H1 (cell line): ENCODE measurements at regions not wholly inside any gene's neighbourhood (a gene's known extent, or its start where the extent isn't known, plus 50 kb on each side); places are given as distances from the start of the nearest gene placed in this dataset.

ENCODE experiments used
- CTCF ChIA-PET: fragments of 300-600 bp; sonication (Branson Sonifier 250); formaldehyde crosslinking; loops from one replicate; lab custom pipeline; 2021; ENCODE audit not compliant: partially characterized antibody; lab: Charles Lee
- POLR2A ChIA-PET: fragments of 300-600 bp; sonication (Branson Sonifier 250); formaldehyde crosslinking; loops from one replicate; lab custom pipeline; 2021; ENCODE audit warnings: inconsistent platforms; ENCODE audit not compliant: partially characterized antibody; lab: Charles Lee
- DNase-seq, 2 experiments: peaks; one replicate each; pipeline versions ENCODE4 v3.0.0 to v3.0.0-alpha.2; 2010 to 2022; ENCODE audit warnings: low spot score in 2 of 2, low read depth in 1 of 2, mixed read lengths in 1 of 2
- FAIRE-seq: peaks from 2 replicates; lab custom pipeline; 2011; peaks lifted over from hg19 to GRCh38; lab: Jason Lieb, UNC
- H2AFZ ChIP-seq: 2 replicates; pipeline ENCODE4 v1.8.1; 2012; ENCODE audit warnings: low read length, inconsistent platforms
- H2AK5ac ChIP-seq: 2 replicates; pipeline ENCODE4 v1.6.1; 2013; ENCODE audit warnings: low read depth, low read length
- H2BK120ac ChIP-seq: replicated peaks from 2 replicates; pipeline ENCODE3; 2013; ENCODE audit warnings: low read depth, low read length, inconsistent platforms
- H2BK12ac ChIP-seq: 2 replicates; pipeline ENCODE4 v1.6.1; 2013; ENCODE audit warnings: low read depth, low read length
- H2BK15ac ChIP-seq: 2 replicates; pipeline ENCODE4 v1.6.1; 2013; ENCODE audit warnings: low read length
- H2BK20ac ChIP-seq: 2 replicates; pipeline ENCODE4 v1.6.1; 2013; ENCODE audit warnings: low read length
- H2BK5ac ChIP-seq: 2 replicates; pipeline ENCODE4 v1.6.1; 2013; ENCODE audit warnings: low read depth, low read length
- H3K14ac ChIP-seq: 2 replicates; pipeline ENCODE4 v1.6.1; 2013; ENCODE audit warnings: inconsistent platforms; ENCODE audit not compliant: insufficient read length
- H3K18ac ChIP-seq: 2 replicates; pipeline ENCODE4 v1.6.1; 2013; ENCODE audit warnings: low read length; ENCODE audit errors: extremely low read depth
- H3K23ac ChIP-seq: 2 replicates; pipeline ENCODE4 v1.6.1; 2013; ENCODE audit warnings: inconsistent platforms; ENCODE audit not compliant: insufficient read length
- H3K23me2 ChIP-seq: 2 replicates; pipeline ENCODE4 v1.6.1; 2013; ENCODE audit warnings: low read depth, low read length
- H3K27ac ChIP-seq: 2 replicates; pipeline ENCODE4 v1.6.1; 2011; ENCODE audit warnings: low read depth, low read length, inconsistent platforms
- H3K27me3 ChIP-seq, 4 experiments: replicated peaks in 1 of 4; 1 replicate in 1 of 4; 2 replicates in 3 of 4; pipeline versions ENCODE4 v1.6.1 to v1.8.1; 2011 to 2013; ENCODE audit warnings: low read length in 3 of 4, mild to moderate bottlenecking in 3 of 4, inconsistent platforms in 2 of 4, mixed read lengths in 2 of 4, moderate library complexity in 1 of 4; ENCODE audit not compliant: control insufficient read depth in 3 of 4, insufficient read depth in 3 of 4; ENCODE audit errors: extremely low read depth in 1 of 4
- H3K36me3 ChIP-seq, 4 experiments: 2 replicates each; pipeline versions ENCODE4 v1.6.1 to v1.8.1; 2011 to 2013; ENCODE audit warnings: mild to moderate bottlenecking in 4 of 4, low read length in 3 of 4, moderate library complexity in 2 of 4, control low read depth in 1 of 4, inconsistent platforms in 1 of 4; ENCODE audit not compliant: insufficient read depth in 4 of 4, control insufficient read depth in 2 of 4
- H3K4ac ChIP-seq: replicated peaks from 2 replicates; pipeline ENCODE3; 2013; ENCODE audit warnings: low read length, low read depth, mixed read lengths, inconsistent platforms; ENCODE audit not compliant: insufficient read length
- H3K4me1 ChIP-seq, 4 experiments: replicated peaks in 1 of 4; 1 replicate in 1 of 4; 2 replicates in 3 of 4; pipeline versions ENCODE4 v1.6.1 to v1.8.1; 2011 to 2013; ENCODE audit warnings: low read length in 3 of 4, inconsistent platforms in 2 of 4, mixed read lengths in 1 of 4; ENCODE audit not compliant: insufficient read depth in 4 of 4, control insufficient read depth in 3 of 4
- H3K4me2 ChIP-seq, 2 experiments: 2 replicates each; pipeline versions ENCODE4 v1.6.1 to v1.8.1; 2011 to 2013; ENCODE audit warnings: low read depth in 2 of 2, low read length in 2 of 2, control low read depth in 1 of 2, inconsistent platforms in 1 of 2, mild to moderate bottlenecking in 1 of 2; ENCODE audit not compliant: insufficient read depth in 1 of 2
- H3K4me3 ChIP-seq, 4 experiments: fragments of 200-600, 300-600 bp in 1 of 4; sonication (generic), shearing (Covaris generic), sonication (Bioruptor Twin) in 1 of 4; 2 replicates each; pipeline versions ENCODE4 v1.5.1 to v1.8.1; 2011 to 2016; ENCODE audit warnings: low read length in 4 of 4, low read depth in 3 of 4, control low read depth in 2 of 4, inconsistent platforms in 2 of 4, mild to moderate bottlenecking in 2 of 4, mixed read lengths in 1 of 4, moderate library complexity in 1 of 4; ENCODE audit not compliant: insufficient read depth in 2 of 4; ENCODE audit errors: extremely low read depth in 1 of 4
- H3K56ac ChIP-seq: replicated peaks from 2 replicates; pipeline ENCODE3; 2013; ENCODE audit warnings: low read depth, mild to moderate bottlenecking, mixed read lengths, low read length, inconsistent platforms; ENCODE audit not compliant: insufficient read length
- H3K79me1 ChIP-seq: 2 replicates; pipeline ENCODE4 v1.6.1; 2013; ENCODE audit warnings: low read depth, low read length, control low read depth
- H3K79me2 ChIP-seq, 2 experiments: 2 replicates each; pipeline versions ENCODE4 v1.6.1 to v1.8.1; 2012 to 2013; ENCODE audit warnings: low read length in 2 of 2, mild to moderate bottlenecking in 2 of 2, inconsistent platforms in 1 of 2; ENCODE audit not compliant: insufficient read depth in 2 of 2, control insufficient read depth in 1 of 2
- H3K9ac ChIP-seq, 4 experiments: replicated peaks in 1 of 4; 1 replicate in 1 of 4; 2 replicates in 3 of 4; pipeline versions ENCODE4 v1.6.1 to v1.8.1; 2011 to 2013; ENCODE audit warnings: low read depth in 3 of 4, low read length in 3 of 4, control low read depth in 2 of 4, mild to moderate bottlenecking in 2 of 4, moderate library complexity in 2 of 4, inconsistent platforms in 1 of 4; ENCODE audit errors: extremely low read depth in 1 of 4
- H3K9me3 ChIP-seq, 2 experiments: 2 replicates each; pipeline versions ENCODE4 v1.6.1 to v1.8.1; 2012 to 2013; ENCODE audit warnings: mild to moderate bottlenecking in 2 of 2, moderate library complexity in 2 of 2, control low read depth in 1 of 2, inconsistent platforms in 1 of 2, low read depth in 1 of 2, low read length in 1 of 2, mixed read lengths in 1 of 2; ENCODE audit not compliant: insufficient read depth in 2 of 2
- H4K20me1 ChIP-seq, 2 experiments: replicated peaks in 1 of 2; 2 replicates each; pipeline versions ENCODE3 to v1.8.1; 2011 to 2013; ENCODE audit warnings: inconsistent platforms in 2 of 2, low read length in 2 of 2, mild to moderate bottlenecking in 1 of 2; ENCODE audit not compliant: insufficient read depth in 2 of 2, control insufficient read depth in 1 of 2
- H4K5ac ChIP-seq: 2 replicates; pipeline ENCODE4 v1.6.1; 2013; ENCODE audit warnings: low read length, low read depth, mixed read lengths, inconsistent platforms; ENCODE audit not compliant: insufficient read length
- H4K8ac ChIP-seq: 2 replicates; pipeline ENCODE4 v1.8.0; 2013; ENCODE audit warnings: mild to moderate bottlenecking, moderate library complexity, low read length, inconsistent platforms; ENCODE audit not compliant: insufficient read depth; ENCODE audit errors: extremely low read depth
- H4K91ac ChIP-seq: replicated peaks from 2 replicates; pipeline ENCODE3; 2013; ENCODE audit warnings: low read length, mixed read lengths, inconsistent platforms; ENCODE audit not compliant: insufficient read length
- BACH1 ChIP-seq: IDR thresholded peaks from 2 replicates; pipeline ENCODE4 v1.6.1; 2012; ENCODE audit warnings: low read length, improper control_type of control experiment
- EP300 ChIP-seq, 2 experiments: IDR thresholded peaks; 1 replicate in 1 of 2; 2 replicates in 1 of 2; pipeline ENCODE4 v1.6.1; 2011 to 2012; ENCODE audit warnings: low read depth in 2 of 2, low read length in 2 of 2, mild to moderate bottlenecking in 2 of 2, borderline replicate concordance in 1 of 2, inconsistent platforms in 1 of 2, moderate library complexity in 1 of 2
- EZH2 ChIP-seq: fragments of 200-600 bp; sonication (generic); IDR thresholded peaks from 2 replicates; pipeline ENCODE4 v1.7.1; 2012; ENCODE audit warnings: low read depth, mild to moderate bottlenecking, moderate library complexity, low read length, inconsistent platforms; ENCODE audit not compliant: severe bottlenecking
- GTF2F1 ChIP-seq: IDR thresholded peaks from 2 replicates; pipeline ENCODE4 v1.6.1; 2012; ENCODE audit warnings: low read depth, low read length, improper control_type of control experiment, borderline replicate concordance
- JUND ChIP-seq: IDR thresholded peaks from 2 replicates; pipeline ENCODE4 v1.6.1; 2011; ENCODE audit warnings: mild to moderate bottlenecking, improper control_type of control experiment, low read length
- KDM1A ChIP-seq: fragments of 200-600, 300-600 bp; sonication (generic); IDR thresholded peaks from 2 replicates; pipeline ENCODE4 v1.7.1; 2016; ENCODE audit warnings: mild to moderate bottlenecking, low read length, borderline replicate concordance
- NANOG ChIP-seq: IDR thresholded peaks from 2 replicates; pipeline ENCODE4 v1.6.1; 2011; ENCODE audit warnings: low read length, low read depth, mild to moderate bottlenecking, inconsistent platforms; ENCODE audit not compliant: insufficient read depth, poor library complexity, severe bottlenecking
- TEAD4 ChIP-seq: IDR thresholded peaks from 2 replicates; pipeline ENCODE4 v1.6.1; 2012; ENCODE audit warnings: low read depth, low read length, inconsistent platforms, mixed read lengths
- ZNF274 ChIP-seq: IDR thresholded peaks from 2 replicates; pipeline ENCODE4 v1.7.0; 2012; ENCODE audit warnings: low read length, borderline replicate concordance; ENCODE audit errors: extremely low read depth
- WGBS, 2 experiments: shearing (Covaris generic) in 1 of 2; methylation state at CpG; one replicate each; pipeline versions ENCODE4 v1.1.6 to v1.1.7; 2013 to 2015; ENCODE audit warnings: low lambda C conversion rate in 2 of 2, mixed read lengths in 2 of 2, inconsistent platforms in 1 of 2, low coverage in 1 of 2, missing lambda C conversion rate in 1 of 2; ENCODE audit not compliant: insufficient replicate concordance in 2 of 2, insufficient coverage in 1 of 2, insufficient read length in 1 of 2; ENCODE audit errors: extremely low coverage in 1 of 2, missing lambda C conversion rate in 1 of 2; 5-methylcytosine and 5-hydroxymethylcytosine counted together

DNA sequence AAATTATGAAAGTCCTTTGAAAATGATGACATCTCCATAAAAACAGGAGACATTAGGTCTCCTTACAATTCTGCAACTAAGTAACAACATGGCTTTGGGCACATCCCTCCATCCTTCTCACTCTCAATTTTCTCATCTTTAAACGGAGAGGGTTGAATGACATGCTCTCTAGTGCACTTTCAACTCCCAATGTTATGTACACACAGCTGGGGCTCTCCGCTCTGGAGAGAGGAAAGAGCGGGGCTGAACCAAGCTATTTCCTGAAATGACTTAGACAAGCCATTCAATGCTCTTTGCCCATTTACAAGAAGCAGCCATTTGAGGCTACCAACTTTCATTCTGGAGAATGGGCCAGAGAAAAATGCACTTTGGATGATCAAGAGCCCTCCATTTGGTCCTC lies 144.2 kb upstream of the BNIP2 start:
- no peak overlapping the region for H2AFZ ChIP-seq
- no peak overlapping the region for H2BK12ac ChIP-seq
- no peak overlapping the region for H3K18ac ChIP-seq
- H3K79me2 ChIP-seq: no peaks in the 10 kb centered on the region
- no peak overlapping the region for H3K56ac ChIP-seq
- no peak overlapping the region for H3K23ac ChIP-seq
- ChIA-PET POLR2A (no interaction called here), CTCF (interaction anchor here (0.6 kb wide), 1 partner anchor 55 kb away, joined by 4 read pairs; no protein-coding TSS in a partner anchor)
- no peaks in the 10 kb centered on the region for H3K27me3 ChIP-seq
- H2BK15ac ChIP-seq: no peak overlapping the region
- no peak overlapping the region for H2BK120ac ChIP-seq
- no peaks in the 10 kb centered on the region for H3K9me3 ChIP-seq
- no peaks in the 10 kb centered on the region for H3K36me3 ChIP-seq
- H4K91ac ChIP-seq: no peak overlapping the region
- no peak overlapping the region for H4K5ac ChIP-seq
- no peak overlapping the region for H2BK5ac ChIP-seq
- no peak overlapping the region for H3K14ac ChIP-seq
- H3K79me1 ChIP-seq: no peaks in the 10 kb centered on the region
- H3K4me2 ChIP-seq: no peak overlapping the region
- no peak overlapping the region for H3K4ac ChIP-seq
- WGBS, 2 experiments: 100% methylated on average over 3 of the region's 3 CpGs; no CpG with 5 or more reads in 1 of the 2 experiments
- FAIRE-seq (no peak), DNase-seq (no peak)
- no peak overlapping the region for H2AK5ac ChIP-seq
- no peak overlapping the region for H3K27ac ChIP-seq
- H4K20me1 ChIP-seq: no peaks in the 10 kb centered on the region
- no peak for TF ChIP-seq NANOG
- TF ChIP-seq BACH1: no peak
- TF ChIP-seq EZH2: no peak
- TF ChIP-seq ZNF274: no peak
- no peak for TF ChIP-seq GTF2F1
- TF ChIP-seq TEAD4: no peak
- TF ChIP-seq EP300 (IDR thresholded peaks at IDR 0.05; ENCODE audit: borderline replicate concordance in 1 of 2, low read depth in 2 of 2, low read length in 2 of 2): no peak
- TF ChIP-seq KDM1A: no peak
- no peak for TF ChIP-seq JUND
- no peak overlapping the region for H3K4me3 ChIP-seq
- no peak overlapping the region for H4K8ac ChIP-seq
- no peak overlapping the region for H2BK20ac ChIP-seq
- H3K9ac ChIP-seq: no peak overlapping the region
- no peaks in the 10 kb centered on the region for H3K4me1 ChIP-seq
- peaks cover under 1% of the 10 kb centered on the region; the same call in 1 of the 2 replicates for H3K23me2 ChIP-seq
